ENCODE measurements at regions not wholly inside any gene's neighbourhood (a gene's known extent, or its start where the extent isn't known, plus 50 kb on each side); places are given as distances from the start of the nearest gene placed in this dataset.

- H3K27ac ChIP-seq (ENCODE audit: insufficient read depth, low read length) = no peak overlapping the region
- H3K4me3 ChIP-seq (replicated peaks in 1 of 4; ENCODE audit: control extremely low read depth in 1 of 4, insufficient read depth in 1 of 4, low read depth in 3 of 4, low read length in 4 of 4) = no peak overlapping the region
- H2AFZ ChIP-seq (ENCODE audit: low read length) = no peak overlapping the region
- H3K9me3 ChIP-seq (ENCODE audit: control insufficient read depth, insufficient read depth, low read depth, low read length) = no peaks in the 10 kb centered on the region
- TF ChIP-seq CTCF (conservative IDR thresholded peaks at IDR 0.05 in 1 of 2, IDR thresholded peaks at IDR 0.05 in 1 of 2; ENCODE audit: low read depth in 1 of 2, low read length in 2 of 2) (no peak), EZH2 (IDR thresholded peaks at IDR 0.05; ENCODE audit: low read length, missing control alignments) (no peak)
- no peak overlapping the region for H3K9ac ChIP-seq (ENCODE audit: insufficient read depth, low read length)
- no peaks in the 10 kb centered on the region for H3K79me2 ChIP-seq (ENCODE audit: control insufficient read depth, insufficient read depth, low read length)
- no peak overlapping the region for H3K4me2 ChIP-seq (ENCODE audit: extremely low read depth, insufficient read depth, low read length)
- no peaks in the 10 kb centered on the region for H3K4me1 ChIP-seq (ENCODE audit: control insufficient read depth, extremely low read depth, insufficient read depth, low read length)
- H3K36me3 ChIP-seq (ENCODE audit: control insufficient read depth, insufficient read depth, low read length) = no peaks in the 10 kb centered on the region
- DNase-seq (ENCODE audit: low read depth in 2 of 2) = no peak
- no peaks in the 10 kb centered on the region for H4K20me1 ChIP-seq (ENCODE audit: control insufficient read depth, extremely low read depth, insufficient read depth, low read length)
- H3K27me3 ChIP-seq (ENCODE audit: control insufficient read depth, insufficient read depth, low read length) = no peaks in the 10 kb centered on the region
Observed at GRCh38 chr22:22355096-22355834, 110.7 kb downstream of the VPREB1 start.

- no peak overlapping the region for H3K4me3 ChIP-seq (replicated peaks in 1 of 4; ENCODE audit: control extremely low read depth in 1 of 4, insufficient read depth in 1 of 4, low read depth in 3 of 4, low read length in 4 of 4)
- H3K4me1 ChIP-seq (ENCODE audit: control insufficient read depth, extremely low read depth, insufficient read depth, low read length) = no peaks in the 10 kb centered on the region
- H3K27ac ChIP-seq (ENCODE audit: insufficient read depth, low read length) = no peak overlapping the region
- no peak overlapping the region for H2AFZ ChIP-seq (ENCODE audit: low read length)
- peak; percentile 23 to 60 for DNase-seq (ENCODE audit: low read depth in 2 of 2)
- H3K27me3 ChIP-seq (ENCODE audit: control insufficient read depth, insufficient read depth, low read length) = no peaks in the 10 kb centered on the region
- H3K9ac ChIP-seq (ENCODE audit: insufficient read depth, low read length) = no peak overlapping the region
- no peaks in the 10 kb centered on the region for H3K36me3 ChIP-seq (ENCODE audit: control insufficient read depth, insufficient read depth, low read length)
- H4K20me1 ChIP-seq (ENCODE audit: control insufficient read depth, extremely low read depth, insufficient read depth, low read length) = no peaks in the 10 kb centered on the region
- H3K9me3 ChIP-seq (ENCODE audit: control insufficient read depth, insufficient read depth, low read depth, low read length) = no peaks in the 10 kb centered on the region
- no peak overlapping the region for H3K4me2 ChIP-seq (ENCODE audit: extremely low read depth, insufficient read depth, low read length)
- no peaks in the 10 kb centered on the region for H3K79me2 ChIP-seq (ENCODE audit: control insufficient read depth, insufficient read depth, low read length)
- TF ChIP-seq CTCF (conservative IDR thresholded peaks at IDR 0.05 in 1 of 2, IDR thresholded peaks at IDR 0.05 in 1 of 2; ENCODE audit: low read depth in 1 of 2, low read length in 2 of 2) (peak; percentile 46 to 77), EZH2 (IDR thresholded peaks at IDR 0.05; ENCODE audit: low read length, missing control alignments) (no peak)
Observed at GRCh38 chr22:22357024-22357883, 112.7 kb downstream of the VPREB1 start.

- Histone ChIP-seq H3K36me3 (ENCODE audit: control insufficient read depth, insufficient read depth, low read length) (no peaks in the 10 kb centered on the region), H2AFZ (ENCODE audit: low read length) (no peak overlapping the region), H3K79me2 (ENCODE audit: control insufficient read depth, insufficient read depth, low read length) (no peaks in the 10 kb centered on the region), H3K9ac (ENCODE audit: insufficient read depth, low read length) (no peak overlapping the region), H4K20me1 (ENCODE audit: control insufficient read depth, extremely low read depth, insufficient read depth, low read length) (no peaks in the 10 kb centered on the region), H3K4me2 (ENCODE audit: extremely low read depth, insufficient read depth, low read length) (no peak overlapping the region), H3K4me3 (replicated peaks in 1 of 4; ENCODE audit: control extremely low read depth in 1 of 4, insufficient read depth in 1 of 4, low read depth in 3 of 4, low read length in 4 of 4) (no peak overlapping the region), H3K27ac (ENCODE audit: insufficient read depth, low read length) (no peak overlapping the region), H3K4me1 (ENCODE audit: control insufficient read depth, extremely low read depth, insufficient read depth, low read length) (no peaks in the 10 kb centered on the region), H3K27me3 (ENCODE audit: control insufficient read depth, insufficient read depth, low read length) (no peaks in the 10 kb centered on the region), H3K9me3 (ENCODE audit: control insufficient read depth, insufficient read depth, low read depth, low read length) (no peaks in the 10 kb centered on the region)
- DNase-seq (ENCODE audit: low read depth in 2 of 2) = no peak
- no peak for TF ChIP-seq CTCF (conservative IDR thresholded peaks at IDR 0.05 in 1 of 2, IDR thresholded peaks at IDR 0.05 in 1 of 2; ENCODE audit: low read depth in 1 of 2, low read length in 2 of 2)
- no peak for TF ChIP-seq EZH2 (IDR thresholded peaks at IDR 0.05; ENCODE audit: low read length, missing control alignments)
Observed at GRCh38 chr22:22358152-22358551, 113.6 kb downstream of the VPREB1 start.

All from fibroblast of lung (primary cell).